Mesodermal cell (in vitro differentiated cells): ENCODE measurements at regions not wholly inside any gene's neighbourhood (a gene's known extent, or its start where the extent isn't known, plus 50 kb on each side); places are given as distances from the start of the nearest gene placed in this dataset.

Experiments used
- H3K27ac ChIP-seq: 2 replicates; pipeline ENCODE4 v1.7.0; 2013; ENCODE audit warnings: mild to moderate bottlenecking, low read depth, low read length, moderate library complexity; ENCODE audit not compliant: severe bottlenecking
- H3K36me3 ChIP-seq: 2 replicates; pipeline ENCODE4 v1.7.1; 2013; ENCODE audit warnings: mild to moderate bottlenecking, low read length, moderate library complexity; ENCODE audit not compliant: control insufficient read depth, insufficient read depth
- H3K4me1 ChIP-seq: one replicate; pipeline ENCODE4 v1.7.1; 2013; ENCODE audit warnings: mild to moderate bottlenecking, low read length; ENCODE audit not compliant: insufficient read depth, control insufficient read depth, poor library complexity, severe bottlenecking
- H3K4me3 ChIP-seq: 2 replicates; pipeline ENCODE4 v1.7.0; 2013; ENCODE audit warnings: low read length, control low read depth, mild to moderate bottlenecking; ENCODE audit not compliant: insufficient read depth, poor library complexity, severe bottlenecking; ENCODE audit errors: extremely low read depth
- H3K9me3 ChIP-seq: 2 replicates; pipeline ENCODE4 v1.7.1; 2013; ENCODE audit warnings: mild to moderate bottlenecking, low read length, moderate library complexity; ENCODE audit not compliant: control insufficient read depth
- WGBS, 2 experiments: methylation state at CpG; one replicate each; pipeline ENCODE4 v1.1.5; 2013; ENCODE audit warnings: missing lambda C conversion rate in 2 of 2; ENCODE audit not compliant: insufficient coverage in 2 of 2; 5-methylcytosine and 5-hydroxymethylcytosine counted together

DNA sequence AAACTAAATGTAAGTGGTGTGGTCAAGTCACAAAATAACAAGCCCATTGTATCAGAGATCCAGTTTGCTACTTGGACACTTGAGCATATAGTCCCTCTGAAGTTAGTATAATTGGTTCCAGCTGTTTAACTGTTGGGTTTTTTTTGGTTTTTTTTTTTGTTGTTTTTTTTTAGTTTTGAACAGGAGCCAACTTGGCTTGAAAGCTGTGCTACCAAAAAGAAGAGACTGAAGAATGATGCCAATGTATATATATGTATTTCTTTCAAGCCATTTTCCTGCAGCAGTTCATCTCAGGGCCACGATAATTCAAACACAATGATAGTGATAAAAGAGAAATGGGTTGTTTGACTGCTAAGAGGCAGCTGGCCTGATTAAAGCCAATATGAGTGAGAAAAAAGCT lies 138.3 kb downstream of the PCDH18 start:
- WGBS, 2 experiments, result no CpG with 5 or more reads among the region's 1 CpG
- Histone ChIP-seq H3K4me1 (no peaks in the 10 kb centered on the region), H3K36me3 (no peaks in the 10 kb centered on the region), H3K27ac (no peak overlapping the region), H3K4me3 (no peak overlapping the region), H3K9me3 (no peaks in the 10 kb centered on the region)

DNA sequence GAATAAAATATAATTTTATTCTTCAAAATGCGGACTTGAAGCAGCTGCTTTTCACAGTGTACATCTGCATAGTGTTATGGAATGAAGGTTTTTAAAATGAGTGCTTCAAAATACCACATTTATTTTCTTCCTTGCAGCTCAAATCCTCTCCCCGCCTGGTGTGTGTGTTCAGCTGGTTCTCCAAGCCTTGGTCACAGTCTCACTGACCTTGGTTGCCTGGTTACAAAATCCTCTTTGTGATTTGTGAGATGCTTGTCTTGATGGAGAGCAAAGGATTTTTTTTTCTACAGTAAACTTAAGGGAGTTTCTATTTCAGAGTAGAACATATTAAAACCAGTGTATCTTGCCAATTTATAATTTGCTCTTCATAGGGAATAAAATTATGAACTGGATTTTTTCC lies 139.2 kb downstream of the PCDH18 start:
- H3K4me1 ChIP-seq, result no peaks in the 10 kb centered on the region
- WGBS, 2 experiments, result no CpG with 5 or more reads among the region's 2 CpGs
- H3K9me3 ChIP-seq, result no peaks in the 10 kb centered on the region
- no peaks in the 10 kb centered on the region for H3K36me3 ChIP-seq
- H3K27ac ChIP-seq, result no peak overlapping the region
- H3K4me3 ChIP-seq, result no peak overlapping the region

DNA sequence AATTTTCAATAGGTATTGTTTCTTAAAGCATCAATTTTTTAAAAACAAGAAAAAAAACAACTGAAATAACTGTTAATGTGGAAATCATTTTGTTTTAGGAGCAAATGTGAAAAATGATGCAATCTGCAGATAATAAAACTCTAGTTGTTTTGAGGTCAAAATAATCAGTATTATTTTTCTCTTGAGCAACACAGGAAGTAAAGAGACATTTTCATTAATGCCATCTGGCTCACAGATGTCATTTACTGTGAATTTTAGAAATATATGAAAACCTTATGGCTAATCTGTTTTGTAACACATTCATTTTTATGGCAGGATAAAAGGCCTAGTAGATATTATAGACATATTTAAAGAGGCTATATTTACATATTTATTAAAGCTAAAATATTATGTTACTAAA lies 141.6 kb downstream of the PCDH18 start:
- Histone ChIP-seq H3K4me1 (no peaks in the 10 kb centered on the region), H3K27ac (no peak overlapping the region), H3K4me3 (no peak overlapping the region), H3K36me3 (no peaks in the 10 kb centered on the region), H3K9me3 (no peaks in the 10 kb centered on the region)

DNA sequence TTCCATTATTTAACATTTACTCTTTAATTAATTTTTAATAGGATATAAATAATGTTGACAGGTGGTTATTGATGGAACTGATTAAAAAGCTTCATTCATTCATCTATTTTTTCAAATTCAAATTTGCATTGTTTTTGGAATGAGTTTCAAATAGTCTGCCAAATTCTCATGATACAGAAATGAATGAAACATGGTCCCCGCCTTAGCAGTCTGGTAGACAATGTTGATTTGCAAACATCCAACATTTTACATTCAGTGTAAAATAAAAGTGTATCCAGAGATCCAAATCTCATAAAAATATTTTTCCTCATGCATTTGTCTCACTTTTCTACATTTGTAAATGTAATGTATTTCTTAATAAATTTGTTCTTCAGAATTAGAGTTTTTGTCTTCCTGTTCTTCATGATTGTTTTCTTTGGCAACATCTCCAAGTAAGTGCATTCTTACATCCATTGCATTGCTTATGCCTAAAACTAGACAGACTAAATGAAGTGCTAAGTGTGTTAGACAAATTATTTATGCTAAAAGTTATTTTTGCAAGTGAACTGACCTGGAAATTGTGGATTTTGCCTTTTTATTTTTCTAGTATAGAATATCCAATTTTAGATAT lies 142.3 kb downstream of the PCDH18 start:
- H3K27ac ChIP-seq, result no peak overlapping the region

GRCh38 chr4:137387924-137388323 lies 144.4 kb downstream of the PCDH18 start:
- no peaks in the 10 kb centered on the region for H3K4me1 ChIP-seq
- H3K4me3 ChIP-seq, result no peak overlapping the region
- 83% methylated on average over 1 of the region's 3 CpGs; no CpG with 5 or more reads in 1 of the 2 experiments for WGBS, 2 experiments
- no peaks in the 10 kb centered on the region for H3K36me3 ChIP-seq
- H3K9me3 ChIP-seq, result no peaks in the 10 kb centered on the region
- H3K27ac ChIP-seq, result no peak overlapping the region

More for the DNA sequence above, 142.3 kb downstream of the PCDH18 start:
- H3K4me3 ChIP-seq, result no peak overlapping the region
- WGBS, 2 experiments, result no CpG with 5 or more reads among the region's 1 CpG
- no peaks in the 10 kb centered on the region for H3K4me1 ChIP-seq
- no peaks in the 10 kb centered on the region for H3K36me3 ChIP-seq
- H3K9me3 ChIP-seq, result no peaks in the 10 kb centered on the region

DNA sequence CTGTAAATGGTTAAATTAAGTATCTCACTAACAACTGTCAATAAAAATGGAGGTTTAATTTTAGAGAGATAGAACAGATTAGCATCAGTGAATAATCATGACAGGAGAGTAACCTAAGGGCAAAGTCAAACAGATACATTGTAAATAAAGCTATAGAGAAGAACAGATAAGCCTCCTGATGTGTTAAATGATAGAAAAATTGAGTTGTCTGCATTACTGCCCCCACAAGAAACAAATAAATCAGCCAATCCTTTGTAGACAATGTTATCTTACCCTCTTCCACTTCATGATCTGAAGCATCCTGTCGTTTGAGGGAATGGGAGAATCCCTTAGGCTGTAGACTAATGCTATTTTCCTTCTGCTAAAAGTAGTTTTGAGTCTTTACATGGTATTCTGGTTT lies 147.8 kb downstream of the PCDH18 start:
- Histone ChIP-seq H3K4me1 (no peaks in the 10 kb centered on the region), H3K36me3 (no peaks in the 10 kb centered on the region), H3K9me3 (no peaks in the 10 kb centered on the region), H3K27ac (no peak overlapping the region), H3K4me3 (no peak overlapping the region)
- WGBS, 2 experiments, result no CpG with 5 or more reads among the region's 1 CpG

GRCh38 chr4:137378821-137379220 lies 153.5 kb downstream of the PCDH18 start:
- no CpG with 5 or more reads among the region's 1 CpG for WGBS, 2 experiments
- no peaks in the 10 kb centered on the region for H3K36me3 ChIP-seq
- H3K4me1 ChIP-seq, result no peaks in the 10 kb centered on the region
- no peak overlapping the region for H3K4me3 ChIP-seq
- no peaks in the 10 kb centered on the region for H3K9me3 ChIP-seq
- no peak overlapping the region for H3K27ac ChIP-seq

DNA sequence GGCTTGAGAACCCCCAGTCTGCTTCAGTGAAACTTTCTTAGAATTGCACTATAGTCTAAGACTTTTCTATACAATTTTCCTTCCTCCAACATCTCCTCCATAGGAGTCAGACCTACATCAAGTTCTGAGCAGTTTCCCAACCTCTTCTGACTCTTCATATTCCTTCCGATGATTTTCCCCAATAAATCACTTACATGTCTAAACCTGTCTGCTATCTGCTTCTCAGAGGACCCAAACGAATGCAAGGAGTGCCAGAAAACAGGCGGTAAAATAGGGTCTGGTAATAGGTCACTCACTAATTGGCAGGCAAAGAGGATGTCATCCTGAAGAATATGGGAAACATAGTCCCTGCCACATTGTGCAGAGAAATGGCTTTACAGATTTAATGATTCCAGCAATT lies 153.9 kb downstream of the PCDH18 start:
- WGBS, 2 experiments, result 85 to 88% methylated on average over 1 to 2 of the region's 3 CpGs
- no peaks in the 10 kb centered on the region for H3K4me1 ChIP-seq
- no peak overlapping the region for H3K4me3 ChIP-seq
- H3K9me3 ChIP-seq, result no peaks in the 10 kb centered on the region
- H3K36me3 ChIP-seq, result no peaks in the 10 kb centered on the region
- H3K27ac ChIP-seq, result no peak overlapping the region

GRCh38 chr4:137376312-137376711 lies 156.0 kb downstream of the PCDH18 start:
- no peaks in the 10 kb centered on the region for H3K36me3 ChIP-seq
- H3K9me3 ChIP-seq, result no peaks in the 10 kb centered on the region
- no peak overlapping the region for H3K27ac ChIP-seq
- H3K4me3 ChIP-seq, result no peak overlapping the region
- no CpG with 5 or more reads among the region's 2 CpGs for WGBS, 2 experiments
- no peaks in the 10 kb centered on the region for H3K4me1 ChIP-seq

DNA sequence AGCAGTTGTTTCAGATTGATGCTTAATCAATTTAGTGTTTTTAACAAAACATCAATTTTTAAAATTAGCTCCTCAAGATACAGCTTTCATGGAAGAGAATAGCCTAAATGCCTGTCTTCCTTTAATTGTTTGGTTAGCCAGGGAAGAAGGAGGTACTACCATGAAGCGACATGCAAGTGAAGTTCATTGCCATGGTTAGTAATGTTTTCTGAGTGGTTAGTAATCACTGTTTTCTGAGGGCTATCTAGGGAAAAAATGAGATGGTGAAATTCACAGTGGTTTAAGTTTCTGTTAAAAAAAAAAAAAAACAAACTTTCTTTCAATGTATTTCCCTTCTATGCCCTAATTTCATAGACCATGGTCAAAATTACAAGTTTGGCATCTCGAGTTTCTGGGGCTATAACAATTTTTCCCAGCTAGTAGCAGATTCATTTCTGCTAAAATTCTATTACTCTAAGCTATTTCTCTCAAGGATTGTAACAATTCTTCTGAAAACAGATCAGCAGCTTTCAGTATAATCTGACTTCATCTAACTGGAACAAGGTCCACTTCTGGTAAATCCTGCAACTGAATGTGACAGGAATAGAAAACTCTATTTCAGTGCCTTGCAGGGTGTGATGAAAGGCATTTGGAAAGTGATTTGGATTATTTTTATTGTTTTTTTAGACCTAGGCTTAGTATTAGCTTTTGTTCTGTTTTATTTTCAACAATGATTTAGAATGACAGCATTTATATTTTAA lies 157.0 kb downstream of the PCDH18 start:
- WGBS, 2 experiments, result 89 to 91% methylated on average over 1 to 2 of the region's 2 CpGs
- Histone ChIP-seq H3K27ac (no peak overlapping the region), H3K4me3 (no peak overlapping the region), H3K4me1 (no peaks in the 10 kb centered on the region), H3K36me3 (no peaks in the 10 kb centered on the region), H3K9me3 (no peaks in the 10 kb centered on the region)

DNA sequence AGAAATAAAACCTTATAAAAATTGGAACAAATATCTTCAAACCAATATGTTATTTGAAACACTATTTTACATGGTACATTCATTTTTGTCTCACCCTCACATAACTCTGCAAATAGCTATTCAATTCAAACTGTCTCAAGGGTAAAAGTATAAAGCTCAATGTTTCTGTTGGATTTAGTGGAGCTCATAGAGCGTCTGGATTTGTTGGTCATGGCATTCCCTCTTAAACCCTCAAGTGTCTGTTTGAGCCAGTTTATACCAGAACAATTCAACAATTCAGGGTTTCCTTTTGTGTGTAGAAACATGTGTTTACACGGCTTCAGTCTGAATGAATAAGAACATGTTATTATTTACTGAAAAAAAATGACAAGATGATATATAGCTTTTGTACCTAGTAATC lies 161.6 kb downstream of the PCDH18 start:
- WGBS, 2 experiments, result no CpG with 5 or more reads among the region's 2 CpGs
- H3K27ac ChIP-seq, result peak overlapping the region; percentile 25
- H3K4me3 ChIP-seq, result no peak overlapping the region
- no peaks in the 10 kb centered on the region for H3K9me3 ChIP-seq
- H3K4me1 ChIP-seq, result no peaks in the 10 kb centered on the region
- H3K36me3 ChIP-seq, result no peaks in the 10 kb centered on the region
